ENCODE measurements at regions not wholly inside any gene's neighbourhood (a gene's known extent, or its start where the extent isn't known, plus 50 kb on each side); places are given as distances from the start of the nearest gene placed in this dataset.

GRCh38 chr14:51337520-51337919 lies 97.5 kb downstream of the TMX1 start:
- no peak for TF ChIP-seq CTCF (IDR thresholded peaks at IDR 0.05; ENCODE audit: control insufficient read depth, extremely low read depth, insufficient read depth)
- no peak for DNase-seq (ENCODE audit: low read depth)
- no peak overlapping the region for H3K4me3 ChIP-seq (ENCODE audit: low read depth, low read length)

- no peak for DNase-seq (ENCODE audit: low read depth)
- no peak for TF ChIP-seq CTCF (IDR thresholded peaks at IDR 0.05; ENCODE audit: control insufficient read depth, extremely low read depth, insufficient read depth)
- H3K4me3 ChIP-seq (ENCODE audit: low read depth, low read length), result no peak overlapping the region
Observed at GRCh38 chr14:51341338-51341737, 101.3 kb downstream of the TMX1 start.

GRCh38 chr14:51342226-51342625 lies 102.2 kb downstream of the TMX1 start:
- peak; percentile 93 for DNase-seq (ENCODE audit: low read depth)
- TF ChIP-seq CTCF (IDR thresholded peaks at IDR 0.05; ENCODE audit: control insufficient read depth, extremely low read depth, insufficient read depth), result no peak

GRCh38 chr14:51351997-51352396 lies 112.0 kb downstream of the TMX1 start:
- DNase-seq (ENCODE audit: low read depth), result no peak
- TF ChIP-seq CTCF (IDR thresholded peaks at IDR 0.05; ENCODE audit: control insufficient read depth, extremely low read depth, insufficient read depth), result no peak
- H3K4me3 ChIP-seq (ENCODE audit: low read depth, low read length), result no peak overlapping the region

More at GRCh38 chr14:51342226-51342625, 102.2 kb downstream of the TMX1 start:
- no peak overlapping the region for H3K4me3 ChIP-seq (ENCODE audit: low read depth, low read length)

GRCh38 chr14:51353901-51354300 lies 113.9 kb downstream of the TMX1 start:
- no peak overlapping the region for H3K4me3 ChIP-seq (ENCODE audit: low read depth, low read length)
- no peak for TF ChIP-seq CTCF (IDR thresholded peaks at IDR 0.05; ENCODE audit: control insufficient read depth, extremely low read depth, insufficient read depth)
- no peak for DNase-seq (ENCODE audit: low read depth)

- TF ChIP-seq CTCF (IDR thresholded peaks at IDR 0.05; ENCODE audit: control insufficient read depth, extremely low read depth, insufficient read depth), result no peak
- no peak for DNase-seq (ENCODE audit: low read depth)
- no peak overlapping the region for H3K4me3 ChIP-seq (ENCODE audit: low read depth, low read length)
Observed at GRCh38 chr14:51354846-51355245, 114.8 kb downstream of the TMX1 start.

GRCh38 chr14:51356381-51356780 lies 116.3 kb downstream of the TMX1 start:
- DNase-seq (ENCODE audit: low read depth), result no peak
- no peak overlapping the region for H3K4me3 ChIP-seq (ENCODE audit: low read depth, low read length)
- TF ChIP-seq CTCF (IDR thresholded peaks at IDR 0.05; ENCODE audit: control insufficient read depth, extremely low read depth, insufficient read depth), result no peak
